ENCODE measurements at regions not wholly inside any gene's neighbourhood (a gene's known extent, or its start where the extent isn't known, plus 50 kb on each side); places are given as distances from the start of the nearest gene placed in this dataset.

DNA sequence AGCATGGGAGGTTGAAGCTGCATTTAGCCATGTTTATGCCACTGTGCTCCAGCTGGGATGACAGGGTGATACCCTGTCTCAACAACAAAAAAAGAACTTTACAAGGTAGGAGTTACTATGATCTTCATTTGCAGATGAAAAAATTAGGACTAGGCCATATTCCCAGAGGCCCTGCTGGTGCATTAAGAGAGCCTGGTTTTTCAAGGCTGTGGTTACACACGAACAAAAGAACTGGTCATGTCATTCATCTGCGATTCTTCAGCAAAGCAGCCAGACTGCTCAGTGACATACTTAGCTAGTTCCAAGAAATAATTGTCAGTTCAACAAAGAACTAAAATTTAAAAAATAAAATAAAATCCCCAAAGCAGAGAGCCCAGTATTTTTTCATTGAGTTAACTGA, 66.1 kb upstream of the SLC22A15 start:
- TF ChIP-seq EZH2 (IDR thresholded peaks at IDR 0.05) (no peak), POLR2AphosphoS5 (IDR thresholded peaks at IDR 0.05; ENCODE audit: borderline replicate concordance, low read depth, low read length) (no peak), FOXP2 (optimal IDR thresholded peaks at IDR 0.05; ENCODE audit: control extremely low read depth, extremely low read length, insufficient read depth) (no peak)

Measured in SK-N-MC (cell line).